Endothelial cell of umbilical vein (primary cell): ENCODE measurements at regions not wholly inside any gene's neighbourhood (a gene's known extent, or its start where the extent isn't known, plus 50 kb on each side); places are given as distances from the start of the nearest gene placed in this dataset.

Experiments used
- BruUV-seq: library from RNA; stranded (reverse); fragments of 400-500 nt; replicated peaks from 2 replicates; lab custom pipeline; 2021; lab: Mats Ljungman, UMichigan
- CTCF ChIA-PET: fragments of 300-600, 350-600 bp; sonication (Branson Sonifier 250); formaldehyde crosslinking; loops from one replicate; lab custom pipeline; 2021; ENCODE audit warnings: antibody characterized with exemption, inconsistent platforms; lab: Charles Lee
- POLR2A ChIA-PET: fragments of 300-600, 350-600 bp; sonication (Branson Sonifier 250); formaldehyde crosslinking; loops from one replicate; lab custom pipeline; 2021; ENCODE audit warnings: antibody characterized with exemption, inconsistent platforms; lab: Charles Lee
- DNase-seq: peaks from one replicate; pipeline ENCODE4 v3.0.0-alpha.2; 2011; ENCODE audit warnings: low read depth, low spot score
- FAIRE-seq: peaks from 2 replicates; lab custom pipeline; 2011; peaks lifted over from hg19 to GRCh38; lab: Jason Lieb, UNC
- H2AFZ ChIP-seq: 2 replicates; pipeline ENCODE4 v1.6.0; 2012; ENCODE audit warnings: low read depth, low read length, control low read depth, inconsistent platforms
- H3K27ac ChIP-seq: 2 replicates; pipeline ENCODE4 v1.5.1; 2011; ENCODE audit warnings: low read depth, mild to moderate bottlenecking, control low read depth, low read length, moderate library complexity; ENCODE audit not compliant: insufficient read depth
- H3K27me3 ChIP-seq, 2 experiments: 2 replicates each; pipeline versions ENCODE4 v1.6.0 to v1.6.1; 2011; ENCODE audit warnings: low read length in 2 of 2, mixed read lengths in 1 of 2; ENCODE audit not compliant: control insufficient read depth in 2 of 2, insufficient read depth in 2 of 2
- H3K36me3 ChIP-seq, 2 experiments: 2 replicates in 1 of 2; 3 replicates in 1 of 2; pipeline ENCODE4 v1.5.1; 2011; ENCODE audit warnings: low read length in 2 of 2, mild to moderate bottlenecking in 1 of 2, moderate library complexity in 1 of 2; ENCODE audit not compliant: control insufficient read depth in 2 of 2, insufficient read depth in 2 of 2; ENCODE audit errors: extremely low read depth in 1 of 2
- H3K4me1 ChIP-seq: 3 replicates; pipeline ENCODE4 v1.5.1; 2011; ENCODE audit warnings: mild to moderate bottlenecking, low read length; ENCODE audit not compliant: control insufficient read depth, insufficient read depth; ENCODE audit errors: extremely low read depth
- H3K4me2 ChIP-seq: 2 replicates; pipeline ENCODE4 v1.6.1; 2011; ENCODE audit warnings: low read length, control low read depth, mixed read lengths; ENCODE audit not compliant: insufficient read depth
- H3K4me3 ChIP-seq, 3 experiments: fragments of 200-600 bp in 1 of 3; sonication (generic), shearing (Covaris generic) in 1 of 3; replicated peaks in 1 of 3; 2 replicates each; pipeline ENCODE4 v1.5.1; 2011 to 2016; ENCODE audit warnings: control low read depth in 3 of 3, low read length in 3 of 3, mild to moderate bottlenecking in 2 of 3, inconsistent platforms in 1 of 3, low read depth in 1 of 3, moderate library complexity in 1 of 3; ENCODE audit not compliant: insufficient read depth in 1 of 3
- H3K79me2 ChIP-seq: 2 replicates; pipeline ENCODE4 v1.6.0; 2012; ENCODE audit warnings: low read length, inconsistent platforms; ENCODE audit not compliant: control insufficient read depth, insufficient read depth
- H3K9ac ChIP-seq: replicated peaks from 2 replicates; pipeline ENCODE3; 2011; ENCODE audit warnings: low read length, control low read depth; ENCODE audit not compliant: insufficient read depth; ENCODE audit errors: extremely low read depth
- H3K9me1 ChIP-seq: replicated peaks from 3 replicates; pipeline ENCODE4 v1.6.0; 2011; ENCODE audit warnings: mild to moderate bottlenecking, low read length; ENCODE audit not compliant: control insufficient read depth, insufficient read depth; ENCODE audit errors: extremely low read depth
- H3K9me3 ChIP-seq: replicated peaks from 2 replicates; pipeline ENCODE4 v1.5.1; 2012; ENCODE audit warnings: low read length, inconsistent platforms; ENCODE audit not compliant: control insufficient read depth, insufficient read depth
- H4K20me1 ChIP-seq: replicated peaks from 2 replicates; pipeline ENCODE3; 2011; ENCODE audit warnings: mild to moderate bottlenecking, low read length; ENCODE audit not compliant: control insufficient read depth, insufficient read depth; ENCODE audit errors: extremely low read depth
- GATA2 ChIP-seq: IDR thresholded peaks from 2 replicates; pipeline ENCODE4 v1.7.0; 2011; ENCODE audit warnings: low read depth, mild to moderate bottlenecking, moderate library complexity, mixed read lengths, low read length; ENCODE audit not compliant: insufficient read length, insufficient read depth
- JUN ChIP-seq: IDR thresholded peaks from 2 replicates; pipeline ENCODE4 v1.6.1; 2011; ENCODE audit warnings: borderline replicate concordance, low read depth; ENCODE audit not compliant: insufficient read length, insufficient read depth
- MYC ChIP-seq: IDR thresholded peaks from one replicate; pipeline ENCODE4 v1.6.1; 2011; ENCODE audit warnings: mild to moderate bottlenecking, low read depth, low read length
- dilution Hi-C: fragments of 300-500 bp; cut with MboI; formaldehyde crosslinking; loops from one replicate; pipeline ENCODE4 v1.15.0; 2019; ENCODE audit warnings: low sequenced_read_pairs; ENCODE audit not compliant: extremely low pct_ligation_motif_present
- intact Hi-C: fragments of 100-400 bp; cut with micrococcal nuclease; formaldehyde crosslinking; loops from one replicate; pipeline ENCODE4 v1.10.0; 2022
- TF ChIP-seq, protein P1 (sequence below), 2 donors: IDR thresholded peaks; 1 replicate in 1 of 2; 2 replicates in 1 of 2; pipeline ENCODE4 v1.5.1; 2011; ENCODE audit warnings: low read length in 2 of 2, mild to moderate bottlenecking in 2 of 2, moderate library complexity in 2 of 2, control low read depth in 1 of 2, inconsistent platforms in 1 of 2, low read depth in 1 of 2; ENCODE audit not compliant: insufficient read depth in 1 of 2; ENCODE audit errors: extremely low read depth in 1 of 2

DNA sequence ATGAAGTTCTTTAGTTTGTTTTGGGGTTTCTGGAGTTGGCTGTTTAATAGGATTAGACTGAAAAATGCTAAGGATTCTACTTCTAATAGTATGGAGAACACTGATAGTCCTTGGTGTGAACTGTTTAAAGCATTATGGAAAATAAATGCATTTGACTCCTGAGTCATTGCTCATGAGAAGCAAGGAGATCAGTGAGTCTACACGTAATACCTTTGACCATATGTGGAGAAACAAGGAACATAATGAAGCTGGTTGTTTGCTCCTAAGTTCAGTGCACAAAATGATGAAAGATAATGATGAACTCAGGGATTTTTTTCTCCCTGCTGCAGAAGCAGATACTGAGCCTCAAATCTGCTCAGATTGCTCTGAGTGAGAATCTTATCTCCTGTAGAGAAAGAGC is 158.9 kb upstream of the COL11A1 start:
- no peaks in the 10 kb centered on the region for H3K9me3 ChIP-seq
- no peak overlapping the region for H3K4me3 ChIP-seq
- H3K27ac ChIP-seq: no peak overlapping the region
- no TSS peak for BruUV-seq
- FAIRE-seq (no peak), DNase-seq (no peak)
- H3K9ac ChIP-seq: no peak overlapping the region
- no peaks in the 10 kb centered on the region for H3K4me1 ChIP-seq
- H2AFZ ChIP-seq: no peak overlapping the region
- ChIA-PET CTCF (no interaction called here), POLR2A (no interaction called here)
- no peaks in the 10 kb centered on the region for H3K36me3 ChIP-seq
- H3K4me2 ChIP-seq: no peak overlapping the region
- no peaks in the 10 kb centered on the region for H3K27me3 ChIP-seq
- TF ChIP-seq MYC: no peak
- no peaks in the 10 kb centered on the region for H4K20me1 ChIP-seq
- dilution Hi-C loops: no loop called here
- intact Hi-C loops: no loop called here
- H3K9me1 ChIP-seq: no peaks in the 10 kb centered on the region
- no peaks in the 10 kb centered on the region for H3K79me2 ChIP-seq

DNA sequence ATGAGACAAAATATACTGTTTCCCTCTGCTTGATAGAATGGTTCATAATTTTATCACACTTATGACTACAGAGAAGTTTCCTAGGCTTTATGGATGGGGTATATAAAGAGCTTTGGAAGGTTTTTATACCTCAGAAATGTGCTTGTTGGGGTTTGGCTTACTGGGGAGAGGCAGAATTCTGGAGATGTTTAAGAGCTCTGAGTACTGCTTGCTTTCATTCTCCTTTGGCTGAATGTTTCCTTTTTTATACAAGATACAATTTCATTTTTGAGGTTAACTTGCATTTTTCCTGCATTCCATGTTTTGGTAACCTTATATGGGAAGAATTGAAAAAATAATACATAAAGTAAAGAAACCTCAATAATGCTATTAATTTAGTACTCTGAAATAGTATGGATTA is 157.7 kb upstream of the COL11A1 start:
- no peak overlapping the region for H3K27ac ChIP-seq
- no peaks in the 10 kb centered on the region for H3K27me3 ChIP-seq
- TF ChIP-seq GATA2 (no peak), MYC (no peak), JUN (no peak)
- TF ChIP-seq, protein P1, sequence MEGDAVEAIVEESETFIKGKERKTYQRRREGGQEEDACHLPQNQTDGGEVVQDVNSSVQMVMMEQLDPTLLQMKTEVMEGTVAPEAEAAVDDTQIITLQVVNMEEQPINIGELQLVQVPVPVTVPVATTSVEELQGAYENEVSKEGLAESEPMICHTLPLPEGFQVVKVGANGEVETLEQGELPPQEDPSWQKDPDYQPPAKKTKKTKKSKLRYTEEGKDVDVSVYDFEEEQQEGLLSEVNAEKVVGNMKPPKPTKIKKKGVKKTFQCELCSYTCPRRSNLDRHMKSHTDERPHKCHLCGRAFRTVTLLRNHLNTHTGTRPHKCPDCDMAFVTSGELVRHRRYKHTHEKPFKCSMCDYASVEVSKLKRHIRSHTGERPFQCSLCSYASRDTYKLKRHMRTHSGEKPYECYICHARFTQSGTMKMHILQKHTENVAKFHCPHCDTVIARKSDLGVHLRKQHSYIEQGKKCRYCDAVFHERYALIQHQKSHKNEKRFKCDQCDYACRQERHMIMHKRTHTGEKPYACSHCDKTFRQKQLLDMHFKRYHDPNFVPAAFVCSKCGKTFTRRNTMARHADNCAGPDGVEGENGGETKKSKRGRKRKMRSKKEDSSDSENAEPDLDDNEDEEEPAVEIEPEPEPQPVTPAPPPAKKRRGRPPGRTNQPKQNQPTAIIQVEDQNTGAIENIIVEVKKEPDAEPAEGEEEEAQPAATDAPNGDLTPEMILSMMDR (IDR thresholded peaks at IDR 0.05; ENCODE audit: extremely low read depth in 1 of 2, insufficient read depth in 1 of 2, low read depth in 1 of 2, low read length in 2 of 2): no peak
- no peak overlapping the region for H3K9ac ChIP-seq
- no peaks in the 10 kb centered on the region for H3K4me1 ChIP-seq
- H2AFZ ChIP-seq: no peak overlapping the region
- BruUV-seq: no TSS peak
- DNase-seq (no peak), FAIRE-seq (no peak)
- H4K20me1 ChIP-seq: no peaks in the 10 kb centered on the region
- dilution Hi-C loops: no loop called here
- POLR2A ChIA-PET: no interaction called here
- no peaks in the 10 kb centered on the region for H3K9me1 ChIP-seq
- H3K4me2 ChIP-seq: no peak overlapping the region
- CTCF ChIA-PET: no interaction called here
- no peak overlapping the region for H3K4me3 ChIP-seq
- H3K9me3 ChIP-seq: no peaks in the 10 kb centered on the region
- H3K79me2 ChIP-seq: no peaks in the 10 kb centered on the region
- intact Hi-C loops: no loop called here
- H3K36me3 ChIP-seq: no peaks in the 10 kb centered on the region
